ENCODE measurements at regions not wholly inside any gene's neighbourhood (a gene's known extent, or its start where the extent isn't known, plus 50 kb on each side); places are given as distances from the start of the nearest gene placed in this dataset.

GRCh38 chr12:127414186-127414585, 852.8 kb upstream of the TMEM132C start (continued):
- TF ChIP-seq SIN3A (conservative IDR thresholded peaks at IDR 0.05 in 1 of 2, IDR thresholded peaks at IDR 0.05 in 1 of 2; ENCODE audit: low read depth in 1 of 2, low read length in 2 of 2) (no peak), KDM4A (IDR thresholded peaks at IDR 0.05; ENCODE audit: low read depth, low read length, severe bottlenecking) (no peak), TCF12 (IDR thresholded peaks at IDR 0.05; ENCODE audit: low read depth, low read length) (no peak), POLR2A (IDR thresholded peaks at IDR 0.05; ENCODE audit: control extremely low read depth in 1 of 2, low read depth in 2 of 2, low read length in 2 of 2) (no peak), ZNF274 (IDR thresholded peaks at IDR 0.05; ENCODE audit: borderline replicate concordance, extremely low read depth, low read length) (no peak), RXRA (IDR thresholded peaks at IDR 0.05; ENCODE audit: insufficient read depth, low read depth, low read length) (no peak), YY1 (IDR thresholded peaks at IDR 0.05; ENCODE audit: low read depth, low read length) (no peak), BACH1 (IDR thresholded peaks at IDR 0.05; ENCODE audit: low read length) (no peak)
